SHP77 treated with DMSO at 0.1 percent for 48 hours (cell line): ENCODE measurements at regions not wholly inside any gene's neighbourhood (a gene's known extent, or its start where the extent isn't known, plus 50 kb on each side); places are given as distances from the start of the nearest gene placed in this dataset.
"Not testable (repeated sequence)": the region's sequence is repeated elsewhere in the genome, so short reads cannot be mapped to it uniquely, and the experiment has no call there.

Experiments used
- DNase-seq: peaks from one replicate; lab custom pipeline; 2025; lab: John Stamatoyannopoulos, UW

DNA sequence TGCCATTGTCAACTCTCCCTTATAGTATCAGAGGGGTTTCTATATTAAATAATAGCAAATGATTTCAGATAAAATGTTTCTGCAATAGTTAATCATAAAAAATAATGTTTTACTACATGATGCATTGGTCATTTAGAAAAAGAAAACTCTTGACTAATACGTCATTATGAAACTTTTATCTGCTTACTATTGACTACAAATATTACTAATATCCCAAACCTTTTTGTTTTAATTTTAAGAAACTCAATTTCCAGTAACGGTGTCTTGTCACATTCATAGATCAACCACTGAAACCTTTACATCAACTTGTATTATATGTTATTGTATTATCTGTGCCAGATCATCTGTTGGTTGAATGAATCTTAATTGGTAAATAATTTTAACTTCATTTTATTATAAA, 482.9 kb upstream of the SLC35B3 start:
- no peak for DNase-seq

DNA sequence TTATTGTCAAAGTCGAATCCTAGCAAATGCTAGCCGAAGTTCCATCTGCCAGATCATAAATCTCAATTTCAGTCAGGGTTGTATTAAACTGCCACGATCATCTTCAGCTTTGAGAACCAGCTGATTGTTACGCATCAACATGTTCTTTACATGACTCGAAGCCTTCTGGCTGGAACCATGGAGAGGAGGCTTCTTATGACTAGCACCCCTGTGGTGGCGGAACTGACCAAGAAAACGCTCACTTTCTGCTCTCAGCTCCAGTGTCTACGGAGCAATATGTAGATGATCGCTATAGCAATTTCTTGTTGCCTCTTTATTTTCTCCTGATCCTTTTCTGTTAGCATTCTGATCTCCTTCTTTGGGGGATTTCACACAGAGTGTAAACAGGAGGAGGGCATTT, 479.4 kb upstream of the SLC35B3 start:
- no peak for DNase-seq

DNA sequence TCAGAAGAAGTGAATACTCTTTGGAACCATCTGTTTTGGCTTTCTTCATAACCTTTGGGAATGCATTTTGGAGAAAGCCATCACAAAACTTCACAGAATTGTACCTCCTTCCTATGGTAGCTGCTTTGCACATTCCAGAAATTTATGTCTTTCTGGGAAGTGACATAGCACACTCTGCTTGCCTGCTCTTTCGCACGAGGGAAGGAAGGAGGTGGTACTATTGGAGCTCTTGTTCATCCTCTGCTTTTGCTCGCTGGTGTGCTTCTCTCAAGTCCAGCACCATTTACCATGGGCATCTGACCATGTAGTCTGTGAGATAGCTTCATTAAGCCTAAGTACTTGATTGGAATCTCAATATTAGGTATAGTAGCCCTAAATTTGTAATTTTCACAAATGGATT, 473.3 kb upstream of the SLC35B3 start:
- no peak for DNase-seq

DNA sequence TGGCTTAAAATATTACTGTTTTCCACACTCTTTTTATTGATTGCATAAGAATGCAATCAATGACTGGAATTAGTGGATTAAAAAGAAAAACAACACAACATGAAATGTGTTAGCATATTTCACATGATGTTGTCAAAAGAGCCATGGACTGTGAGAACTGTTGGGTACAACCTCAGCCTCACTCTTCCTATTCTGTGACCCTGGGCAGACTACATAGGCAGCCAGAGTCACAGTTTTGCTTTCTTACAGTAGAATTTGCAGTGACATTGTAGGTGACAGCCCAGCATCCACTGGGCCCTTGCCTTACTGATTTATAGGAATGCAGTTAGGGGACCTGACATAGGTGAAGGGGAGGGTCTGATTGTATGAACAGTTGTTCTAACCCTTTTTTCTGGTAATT, 471.4 kb upstream of the SLC35B3 start:
- no peak for DNase-seq

DNA sequence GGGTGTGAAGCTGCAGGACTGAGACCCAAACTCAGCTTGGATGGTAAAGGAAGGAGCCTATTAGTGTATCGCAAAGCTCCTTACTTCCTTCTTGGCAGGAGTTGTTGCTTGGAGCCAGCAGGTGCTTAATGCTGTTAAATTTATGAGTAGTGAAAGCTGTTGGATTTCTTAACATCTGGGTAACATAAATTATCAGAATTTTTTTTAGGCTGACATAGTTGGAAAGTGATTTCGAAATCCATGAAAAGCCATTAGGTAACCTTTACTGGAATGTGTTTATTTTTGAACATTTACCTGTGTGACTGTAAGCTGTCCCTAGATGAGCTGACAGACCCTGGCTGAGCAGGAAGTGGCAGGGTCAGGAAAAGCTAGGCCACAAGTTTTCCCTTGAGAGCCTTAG, 470.4 kb upstream of the SLC35B3 start:
- DNase-seq: no peak

DNA sequence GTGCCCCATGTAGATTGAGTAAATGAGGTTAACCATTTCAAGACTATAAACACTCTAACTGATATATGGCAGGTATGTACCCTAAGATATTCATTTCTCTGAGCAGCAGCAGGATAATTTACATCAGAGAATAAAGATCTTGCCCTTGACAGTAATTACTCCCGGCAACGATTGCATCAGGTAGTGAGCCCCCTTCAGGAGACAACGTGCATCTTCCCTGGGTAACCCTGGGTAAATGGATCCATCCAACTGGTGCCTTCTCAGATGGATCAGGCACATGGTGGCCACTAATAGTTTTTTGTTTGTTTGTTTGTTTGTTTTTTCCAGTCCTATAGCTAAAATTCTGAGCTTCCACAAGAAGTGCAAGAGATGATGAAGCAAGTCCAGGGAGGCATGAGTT, 469.4 kb upstream of the SLC35B3 start:
- DNase-seq: no peak

DNA sequence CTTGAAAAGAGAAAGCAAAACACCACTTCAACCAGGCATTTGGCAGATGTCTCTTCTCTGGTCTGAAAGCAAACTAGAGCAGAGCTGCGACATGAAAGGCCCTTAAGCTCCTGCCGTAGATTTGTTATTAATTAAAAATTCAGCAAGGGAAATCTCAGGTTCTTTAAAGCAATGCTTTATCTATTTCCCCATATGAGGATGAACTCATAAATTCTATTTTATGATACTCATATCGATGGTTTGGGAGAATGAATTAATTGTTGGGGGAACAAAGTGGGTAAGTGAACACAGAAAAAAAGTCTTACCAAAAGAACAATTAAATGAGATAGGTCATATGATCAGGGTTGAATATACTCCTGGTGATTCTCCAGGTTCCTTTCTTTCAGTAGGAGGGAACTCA, 464.7 kb upstream of the SLC35B3 start:
- no peak for DNase-seq

DNA sequence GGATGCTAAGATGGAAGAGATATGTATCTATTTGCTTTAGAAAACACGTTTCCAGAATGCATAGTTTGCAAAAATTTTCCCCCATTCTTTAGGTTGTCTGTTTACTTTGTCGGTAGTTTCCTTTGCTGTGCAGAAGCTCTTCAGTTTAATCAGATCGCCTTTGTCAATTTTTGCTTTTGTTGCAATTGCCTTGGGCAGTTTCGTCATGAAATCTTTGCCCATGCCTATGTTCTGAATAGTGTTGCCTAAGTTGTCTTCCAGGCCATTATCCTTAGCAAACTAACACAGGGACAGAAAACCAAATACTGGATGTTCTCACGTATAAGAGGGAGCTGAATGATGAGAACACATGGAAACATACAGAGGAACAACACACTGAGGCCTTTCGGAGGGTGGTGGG, 454.2 kb upstream of the SLC35B3 start:
- DNase-seq: no peak

DNA sequence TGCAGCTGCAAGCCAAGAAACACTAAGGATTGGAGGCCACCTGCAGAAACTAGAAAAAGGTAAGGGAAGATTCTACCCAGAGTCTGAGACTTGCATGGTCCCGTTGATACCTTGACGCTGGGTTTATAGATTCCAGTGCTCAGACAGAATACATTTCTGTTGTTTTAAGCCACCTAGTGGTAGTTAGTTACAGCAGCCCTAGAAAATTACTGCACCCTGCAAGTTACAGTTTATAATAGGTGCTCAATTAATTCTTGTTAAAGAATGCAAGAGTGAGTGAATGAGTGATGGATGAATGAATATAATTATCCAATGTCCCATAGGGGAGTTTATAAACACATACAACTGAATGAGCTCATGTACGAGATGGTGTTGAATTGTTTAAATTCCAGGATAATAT, 453.1 kb upstream of the SLC35B3 start:
- no peak for DNase-seq

DNA sequence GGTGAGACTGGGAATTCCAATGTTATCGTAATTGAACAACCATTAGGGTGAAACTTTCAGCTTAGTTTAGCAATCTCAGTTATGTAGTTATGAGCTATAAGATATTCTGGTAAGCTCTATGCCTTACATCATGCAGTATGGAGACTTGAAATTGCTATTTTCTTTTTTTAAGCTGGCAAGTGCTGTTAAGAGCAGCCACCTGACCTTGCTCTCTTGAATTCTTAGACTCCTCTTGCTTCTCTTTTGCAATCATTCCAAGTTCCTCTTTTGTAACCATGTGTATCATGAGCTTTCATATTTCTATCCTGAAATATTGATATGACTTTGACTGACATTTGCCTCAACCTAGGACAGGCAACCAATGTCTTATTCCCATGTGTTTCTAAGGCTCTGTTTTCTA, 446.3 kb upstream of the SLC35B3 start:
- no peak for DNase-seq

DNA sequence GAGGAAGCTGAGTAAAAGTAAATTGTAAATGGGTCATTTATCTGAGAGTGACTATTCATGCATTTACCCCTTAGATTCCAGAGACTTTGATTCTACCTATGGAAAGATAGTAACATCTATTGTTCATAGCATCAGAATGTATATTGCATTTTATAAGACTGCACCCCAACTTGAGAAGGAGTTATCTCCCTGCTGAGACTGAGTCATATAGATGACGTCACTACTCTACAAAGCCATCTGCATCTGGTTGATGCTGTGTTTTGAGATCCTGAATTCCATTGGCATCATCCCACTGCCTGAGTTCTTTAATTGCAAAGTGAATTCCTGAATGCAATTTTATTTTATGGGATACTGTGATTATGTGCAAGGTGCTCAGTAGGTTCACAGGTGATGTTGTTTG, 444.0 kb upstream of the SLC35B3 start:
- no peak for DNase-seq

DNA sequence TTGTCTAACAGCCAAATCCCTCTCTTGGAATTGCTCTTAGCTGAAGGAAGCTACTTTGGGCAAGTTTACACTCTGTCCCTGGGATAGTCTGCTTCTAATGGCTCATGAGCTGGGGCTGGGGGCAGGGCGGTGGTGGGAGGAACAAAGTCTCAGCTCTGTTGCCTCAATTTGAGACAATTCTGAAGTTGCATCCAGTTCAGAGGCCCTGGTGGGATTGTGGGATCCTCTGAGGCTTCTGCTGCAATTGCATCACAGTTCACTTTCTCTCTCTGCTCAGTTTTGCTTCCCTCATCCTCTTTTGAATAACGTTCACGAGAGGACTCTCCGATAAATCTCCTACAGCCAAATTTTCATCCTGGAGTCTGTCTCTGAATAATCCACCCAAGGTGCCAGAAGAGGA, 440.6 kb upstream of the SLC35B3 start:
- DNase-seq: no peak

DNA sequence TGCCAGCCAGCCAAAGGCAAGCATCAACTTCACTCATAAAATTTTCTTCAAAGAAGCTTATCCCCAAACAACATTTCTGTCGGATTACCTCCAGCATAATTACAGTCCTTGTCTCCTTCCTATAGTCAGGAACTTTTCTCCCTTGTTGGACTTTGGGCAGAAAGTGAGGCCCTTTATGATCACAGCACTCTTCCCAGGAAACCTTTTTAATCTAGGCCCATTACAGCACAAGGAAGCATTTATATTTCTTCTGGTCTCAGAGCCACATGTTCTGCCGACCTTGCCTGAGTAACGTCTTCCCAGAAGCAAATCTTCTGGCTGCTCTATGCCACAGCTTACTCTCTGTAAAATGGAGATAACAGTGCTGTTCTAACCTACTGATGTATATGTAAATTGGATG, 437.2 kb upstream of the SLC35B3 start:
- no peak for DNase-seq

DNA sequence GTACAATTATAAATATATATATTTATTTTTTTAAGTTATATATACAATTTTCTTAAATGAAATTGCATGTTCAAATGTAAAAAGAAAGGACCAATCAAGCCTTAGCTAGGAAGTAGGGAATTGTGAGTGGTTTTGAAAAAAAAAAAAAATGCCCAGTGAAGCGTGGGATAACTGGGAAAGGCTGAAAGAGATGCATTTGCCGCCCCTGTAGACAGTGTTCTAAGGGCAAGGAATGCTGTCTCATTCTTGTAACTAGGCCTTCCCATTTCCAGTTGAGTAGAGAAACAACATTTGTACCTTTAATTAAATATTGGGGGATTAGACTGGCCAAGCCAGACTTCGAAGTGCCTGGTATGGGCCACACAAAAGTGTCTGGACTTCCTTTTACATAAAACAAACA, 430.1 kb upstream of the SLC35B3 start:
- DNase-seq: no peak

DNA sequence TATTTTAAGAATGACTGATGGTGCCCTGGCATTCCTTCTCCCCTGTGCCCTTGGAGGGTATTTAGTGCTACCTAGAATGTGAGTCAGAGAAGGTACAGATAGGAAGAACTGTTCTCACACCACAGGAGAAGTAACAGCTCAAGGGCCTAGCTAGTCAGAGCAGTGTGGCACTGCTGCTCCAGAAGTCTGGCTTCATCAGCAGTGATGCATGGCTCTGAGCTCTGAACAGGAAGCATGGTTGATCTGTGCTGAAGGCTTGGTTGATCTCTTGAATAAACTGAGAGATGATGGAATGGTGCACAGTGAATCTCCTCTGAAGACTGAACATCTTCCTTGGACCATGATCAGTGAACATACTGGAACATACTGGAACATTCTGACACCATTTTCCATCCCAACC, 425.3 kb upstream of the SLC35B3 start:
- DNase-seq: no peak

DNA sequence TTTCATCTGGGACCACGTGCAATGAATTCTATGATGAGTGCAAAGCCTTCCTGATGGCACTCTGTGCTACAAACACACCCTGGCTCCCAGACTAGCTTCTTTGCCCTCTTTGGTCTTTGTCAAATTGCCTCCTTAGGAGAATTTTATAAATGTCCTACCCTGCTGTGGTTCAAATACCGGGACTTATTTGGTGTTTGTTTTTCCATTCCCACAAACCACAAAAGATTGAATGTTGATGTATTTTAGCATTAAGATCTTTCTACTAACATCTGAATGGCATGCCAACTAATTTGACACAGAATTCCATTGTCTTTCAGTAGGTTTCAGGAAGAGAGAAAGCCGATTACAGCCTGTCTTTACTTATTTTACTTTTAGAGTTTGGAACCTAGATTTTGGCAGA, 424.2 kb upstream of the SLC35B3 start:
- DNase-seq: no peak

DNA sequence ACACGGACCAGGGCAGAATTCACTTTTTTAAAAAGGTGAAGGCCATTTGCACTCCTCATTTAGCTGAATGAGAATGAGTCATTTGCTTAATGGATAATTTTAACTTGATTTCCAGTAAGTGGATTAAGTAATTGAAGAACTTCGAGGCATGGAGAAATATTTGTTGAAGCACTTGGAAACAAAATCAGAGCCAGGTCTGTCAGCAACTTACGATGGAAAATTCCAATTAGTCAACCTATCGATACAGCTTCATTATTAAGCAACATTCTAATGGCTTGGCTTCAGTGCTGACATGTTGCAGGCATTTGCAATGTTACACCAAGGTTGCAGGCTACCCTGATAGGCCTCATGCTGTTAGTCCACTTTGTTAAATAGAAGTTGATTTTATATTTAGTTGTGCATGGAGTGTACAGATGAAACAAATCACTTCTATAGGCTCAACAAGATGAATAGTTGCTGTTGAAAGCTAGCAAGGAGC, 423.5 kb upstream of the SLC35B3 start:
- DNase-seq: no peak

DNA sequence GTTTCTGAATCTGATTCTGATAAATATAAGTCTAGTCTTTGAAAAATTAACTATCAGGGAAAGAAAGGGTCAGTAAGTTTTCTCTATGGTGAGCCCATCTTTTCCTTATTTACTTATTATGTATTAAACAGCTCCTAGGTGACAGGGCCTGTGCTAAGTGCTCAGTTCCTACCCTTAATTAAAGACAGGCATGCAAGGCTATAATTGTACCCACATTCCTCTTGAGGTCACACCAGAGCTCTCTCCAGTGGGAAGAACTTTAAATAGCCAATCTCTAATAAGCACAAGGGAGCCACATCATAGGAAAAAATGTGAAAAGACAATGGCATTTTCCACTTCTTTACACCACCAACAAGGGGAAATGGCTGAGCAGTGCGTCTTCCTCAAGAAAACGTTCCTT, 421.8 kb upstream of the SLC35B3 start:
- DNase-seq: no peak

DNA sequence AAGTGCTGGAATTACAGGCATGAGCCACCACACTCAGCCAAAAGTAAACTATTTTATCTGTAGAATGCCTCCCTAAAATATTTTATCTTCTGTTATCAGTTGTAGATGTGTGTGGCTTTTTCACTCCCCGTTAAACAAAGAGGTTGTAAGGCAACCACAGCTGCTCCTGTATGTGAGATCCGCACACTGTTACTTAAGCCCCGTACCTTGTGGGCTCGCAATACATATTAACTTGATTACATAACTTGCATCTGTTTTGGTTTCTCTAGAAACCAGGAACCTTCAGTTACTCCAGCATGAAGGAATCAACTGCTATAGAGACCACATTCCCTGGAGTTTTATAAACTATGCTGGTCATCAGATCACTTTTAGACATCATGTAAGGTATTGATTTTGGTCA, 420.1 kb upstream of the SLC35B3 start:
- no peak for DNase-seq

DNA sequence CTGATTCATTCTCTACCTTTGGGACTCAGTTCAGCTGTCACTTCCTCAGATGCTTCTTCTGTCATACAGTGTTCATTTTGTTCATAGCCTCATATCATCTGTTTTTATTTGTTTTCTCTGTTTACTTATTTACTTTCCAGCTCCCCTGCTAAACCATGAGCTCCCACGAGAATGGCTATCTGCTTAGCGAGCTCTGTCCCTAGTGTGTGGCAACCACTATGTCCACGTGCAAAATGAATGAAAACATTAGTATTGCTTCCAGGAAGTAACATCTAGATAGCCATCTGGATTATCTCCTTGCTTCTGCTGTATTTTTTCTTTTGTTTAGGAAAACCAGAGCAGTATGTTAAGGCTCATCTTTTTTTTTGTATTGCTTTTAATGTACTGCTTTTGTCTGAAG, 417.0 kb upstream of the SLC35B3 start:
- no peak for DNase-seq

DNA sequence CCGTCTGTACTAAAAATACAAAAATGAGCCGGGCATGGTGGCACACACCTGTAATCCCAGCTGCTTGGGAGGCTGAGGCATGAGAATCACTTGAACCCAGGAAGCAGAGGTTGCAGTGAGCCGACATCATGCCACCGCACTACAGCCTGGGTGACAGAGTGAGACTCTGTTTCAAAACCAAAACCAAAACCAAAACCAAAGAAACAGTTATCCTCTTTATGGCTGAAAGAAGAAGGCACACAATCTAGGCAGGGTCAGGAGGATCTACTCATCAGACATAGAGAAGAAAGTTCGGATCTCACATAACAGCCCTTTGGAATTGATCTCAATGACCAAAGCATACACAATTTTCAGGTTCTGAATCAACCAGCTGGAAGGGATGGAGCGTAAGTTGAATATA, 411.3 kb upstream of the SLC35B3 start:
- DNase-seq: not testable (repeated sequence)

DNA sequence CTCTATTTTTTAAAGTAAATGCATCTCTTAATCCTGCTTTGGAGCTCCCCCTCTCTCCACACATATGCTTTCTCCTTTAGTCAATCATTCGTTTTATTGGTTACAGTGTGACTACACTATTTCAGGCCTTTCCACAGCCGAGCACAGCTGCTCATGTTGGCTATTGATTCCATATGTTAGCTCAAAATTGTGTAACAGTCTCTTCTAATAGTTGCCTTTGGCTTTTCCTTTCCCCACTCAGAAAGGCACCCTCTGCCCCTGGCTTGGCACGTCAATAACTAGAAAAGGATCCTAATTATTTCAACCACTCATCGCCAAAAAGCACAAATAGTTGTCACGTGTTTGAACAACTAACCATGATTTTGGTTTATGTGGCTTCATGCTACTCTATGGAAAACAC, 410.3 kb upstream of the SLC35B3 start:
- no peak for DNase-seq

DNA sequence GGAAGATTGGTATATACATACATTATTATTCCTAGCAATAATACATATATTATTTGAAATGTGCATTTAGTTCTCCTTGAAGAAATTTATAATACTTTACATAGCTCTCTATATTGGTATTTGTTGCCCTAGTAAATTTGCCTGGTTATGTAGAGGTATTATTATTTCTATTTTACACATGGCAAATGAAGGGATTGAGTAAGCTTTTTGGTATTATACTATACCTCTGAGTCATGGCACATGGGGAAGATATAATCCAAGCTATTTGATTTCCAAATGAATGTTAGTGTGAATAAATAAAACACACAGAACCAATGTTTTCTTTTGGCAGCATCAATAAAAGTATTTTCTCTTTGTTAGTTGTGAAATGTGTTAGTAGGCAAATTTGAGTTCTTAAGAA, 409.6 kb upstream of the SLC35B3 start:
- no peak for DNase-seq

DNA sequence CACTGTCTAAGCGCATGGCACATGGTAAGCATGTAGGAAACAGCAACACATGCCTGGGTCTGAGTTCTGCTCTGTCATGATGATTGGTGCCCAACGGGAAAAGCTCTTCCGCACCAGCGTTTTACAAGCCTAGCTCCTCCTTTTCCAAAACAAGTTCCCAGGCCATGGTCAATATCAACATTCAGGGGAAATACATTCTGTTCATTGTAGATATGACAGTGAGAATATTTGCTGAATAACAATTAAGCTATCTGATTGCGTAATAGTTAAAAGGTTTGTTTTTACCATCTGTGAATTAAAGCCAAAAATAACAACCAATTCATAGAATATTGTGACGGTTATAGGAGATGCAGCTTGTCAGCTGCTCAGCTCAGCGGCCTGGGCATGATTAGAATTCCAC, 404.3 kb upstream of the SLC35B3 start:
- no peak for DNase-seq

DNA sequence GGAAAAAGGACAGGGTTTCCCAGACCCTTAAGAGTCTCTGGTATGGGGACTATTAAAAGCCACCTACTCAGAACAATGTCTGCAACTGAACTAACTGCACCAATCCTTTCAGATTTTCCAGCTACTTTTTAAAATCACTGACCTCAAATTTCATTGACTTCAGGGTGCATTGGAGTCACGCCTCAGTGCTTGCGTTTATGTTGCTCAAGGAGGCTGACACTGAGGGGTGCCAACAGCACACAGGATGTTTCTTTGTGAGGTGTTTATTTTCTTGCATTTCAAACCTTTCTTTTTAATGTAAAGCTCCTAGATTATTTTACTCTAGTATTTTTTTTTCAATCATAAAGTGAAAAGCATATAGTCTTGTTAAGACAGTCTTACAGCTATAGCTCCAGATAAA, 402.0 kb upstream of the SLC35B3 start:
- no peak for DNase-seq
